OCI-LY7 (cell line): ENCODE measurements at regions not wholly inside any gene's neighbourhood (a gene's known extent, or its start where the extent isn't known, plus 50 kb on each side); places are given as distances from the start of the nearest gene placed in this dataset.
"Not testable (repeated sequence)": the region's sequence is repeated elsewhere in the genome, so short reads cannot be mapped to it uniquely, and the experiment has no call there.

ENCODE experiments used
- CTCF ChIP-seq: fragments of 200-600 bp; sonication (generic); conservative IDR thresholded peaks from 2 replicates; pipeline ENCODE4 v1.5.1; 2014; ENCODE audit warnings: mild to moderate bottlenecking, antibody characterized with exemption, low read length, moderate library complexity, mixed read lengths
- EZH2phosphoT487 ChIP-seq: fragments of 200-600 bp; sonication (generic); IDR thresholded peaks from 2 replicates; pipeline ENCODE4 v1.6.1; 2018; ENCODE audit warnings: low read depth, borderline replicate concordance, mild to moderate bottlenecking, mixed run types, antibody characterized with exemption, low read length, moderate library complexity, mixed read lengths

GRCh38 chr20:40909489-40909888, 119.1 kb upstream of the TOP1 start:
- TF ChIP-seq CTCF, EZH2phosphoT487: not testable (repeated sequence)
